NK-92 treated with Interleukin-12 subunit alpha and Interleukin-12 subunit beta, amount 100 ng/mL, for 24 hours (cell line): ENCODE measurements at regions not wholly inside any gene's neighbourhood (a gene's known extent, or its start where the extent isn't known, plus 50 kb on each side); places are given as distances from the start of the nearest gene placed in this dataset.
"Not testable (repeated sequence)": the region's sequence is repeated elsewhere in the genome, so short reads cannot be mapped to it uniquely, and the experiment has no call there.

Experiments
- DNase-seq: peaks from one replicate; lab custom pipeline; 2025; lab: John Stamatoyannopoulos, UW

DNA sequence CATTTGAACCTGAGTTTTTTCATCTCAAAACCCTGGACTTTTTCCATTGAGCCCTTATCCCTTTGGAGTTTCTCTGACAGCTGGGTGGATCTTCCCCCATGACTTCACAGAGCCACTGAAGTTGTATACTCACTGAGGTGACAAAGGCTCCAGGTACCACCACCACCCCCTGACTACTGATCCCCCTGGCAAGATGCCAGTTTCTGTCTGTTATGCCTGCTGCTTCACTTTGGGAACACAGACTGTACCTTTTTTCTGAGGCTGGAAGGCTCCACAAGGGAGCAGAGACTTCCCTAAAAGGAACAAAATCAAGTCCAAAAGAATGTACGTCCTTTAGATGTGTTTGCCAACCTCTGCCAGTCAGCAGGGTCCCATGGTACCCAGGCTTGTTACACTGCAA lies 160.3 kb upstream of the JADE1 start:
- no peak for DNase-seq

DNA sequence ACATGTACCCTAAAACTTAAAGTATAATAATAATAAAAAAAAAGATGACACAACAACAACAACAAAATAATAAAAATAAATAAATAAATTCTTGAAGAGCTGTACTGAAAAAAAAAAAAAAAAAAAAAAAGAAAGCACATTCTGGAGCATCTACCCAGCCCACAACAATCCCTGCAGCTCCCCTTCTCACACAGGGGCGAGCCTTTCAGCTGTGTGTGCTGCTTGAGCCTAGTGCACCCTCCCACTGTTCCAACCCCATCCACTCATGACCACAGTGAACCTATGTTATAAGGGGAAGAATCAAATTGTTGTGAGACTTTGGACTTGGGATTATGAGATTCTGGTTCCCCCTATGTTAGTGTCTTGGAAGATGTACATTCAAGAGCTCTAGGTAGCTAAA lies 161.5 kb upstream of the JADE1 start:
- DNase-seq, result no peak

DNA sequence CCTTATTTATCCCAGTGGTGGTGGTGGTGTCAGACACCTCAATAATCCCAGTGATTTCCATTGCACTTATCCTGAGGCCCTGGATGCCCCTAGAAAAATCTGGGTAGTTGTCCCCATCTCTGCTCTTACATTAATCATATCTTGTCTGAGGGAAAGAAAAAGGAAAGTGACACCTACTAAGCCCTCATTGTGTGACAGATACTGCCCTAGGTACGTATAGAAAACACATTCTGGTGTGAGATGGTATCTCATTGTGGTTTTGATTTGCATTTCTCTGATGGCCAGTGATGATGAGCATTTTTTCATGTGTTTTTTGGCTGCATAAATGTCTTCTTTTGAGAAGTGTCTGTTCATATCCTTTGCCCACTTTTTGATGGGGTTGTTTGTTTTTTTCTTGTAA lies 162.6 kb upstream of the JADE1 start:
- not testable (repeated sequence) for DNase-seq

DNA sequence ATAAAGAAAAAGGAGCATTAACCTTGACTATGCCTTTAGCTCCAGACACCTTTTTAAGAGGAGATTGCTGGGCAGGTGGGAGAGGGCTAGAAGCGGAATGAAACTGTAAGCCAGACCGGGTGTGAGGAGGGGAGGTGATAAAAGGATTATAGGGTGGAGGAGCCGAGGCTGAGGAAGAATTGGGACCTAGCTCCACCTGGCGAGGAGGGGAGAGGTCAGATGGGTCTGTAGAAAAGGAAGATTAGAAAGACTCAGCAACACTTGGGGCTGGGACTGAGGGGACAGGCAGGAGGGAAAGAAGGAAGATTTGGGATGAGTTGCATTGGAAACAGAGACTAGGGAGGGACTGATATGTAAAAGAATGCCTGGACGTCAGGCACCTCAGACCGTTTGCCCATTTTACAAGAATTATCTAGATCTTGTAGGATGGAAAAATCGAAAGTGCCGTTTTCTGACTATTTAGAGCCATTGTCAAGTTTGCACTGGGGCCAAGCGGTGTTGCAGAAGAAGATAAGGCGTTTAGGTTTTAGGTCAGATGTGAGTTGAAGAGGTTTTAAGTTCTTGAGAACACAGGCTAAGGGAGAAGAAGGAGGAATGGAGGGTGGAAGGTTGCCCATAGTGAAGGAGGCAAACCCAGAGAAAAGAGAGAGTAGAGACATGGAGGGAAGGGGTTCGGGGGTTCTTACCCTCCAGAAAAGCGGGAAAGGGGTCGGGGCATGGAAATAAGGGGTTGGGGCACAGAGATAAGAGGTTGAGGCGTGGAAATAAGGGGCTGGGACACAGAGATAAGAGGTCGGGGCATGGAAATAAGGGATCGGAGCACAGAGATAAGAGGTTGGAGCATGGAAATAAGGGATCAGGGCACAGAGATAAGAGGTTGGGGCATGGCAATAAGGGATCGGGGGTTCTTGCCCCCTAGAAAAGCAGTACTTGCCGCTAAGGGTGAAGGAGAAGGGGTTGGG lies 164.5 kb upstream of the JADE1 start:
- DNase-seq, result not testable (repeated sequence)

DNA sequence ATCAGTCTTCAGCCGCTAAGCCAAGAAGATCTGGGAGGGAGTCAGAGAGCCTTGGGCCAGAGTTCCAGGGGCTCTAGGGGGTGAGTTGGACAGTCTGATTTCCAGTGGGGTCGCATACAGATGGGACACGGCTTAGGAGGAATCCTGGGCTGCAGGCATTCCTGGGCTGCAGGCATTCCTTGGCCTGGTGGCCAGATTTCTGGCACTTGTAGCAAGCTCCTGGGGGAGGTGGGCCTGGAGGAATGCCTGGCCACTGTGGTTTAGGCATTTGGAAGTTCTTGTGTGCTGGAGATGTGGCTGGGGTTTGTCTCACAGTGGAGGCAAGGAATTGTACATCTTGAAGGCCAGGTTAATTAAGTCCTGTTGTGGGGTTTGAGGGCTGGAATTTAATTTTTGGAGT lies 165.4 kb upstream of the JADE1 start:
- not testable (repeated sequence) for DNase-seq

DNA sequence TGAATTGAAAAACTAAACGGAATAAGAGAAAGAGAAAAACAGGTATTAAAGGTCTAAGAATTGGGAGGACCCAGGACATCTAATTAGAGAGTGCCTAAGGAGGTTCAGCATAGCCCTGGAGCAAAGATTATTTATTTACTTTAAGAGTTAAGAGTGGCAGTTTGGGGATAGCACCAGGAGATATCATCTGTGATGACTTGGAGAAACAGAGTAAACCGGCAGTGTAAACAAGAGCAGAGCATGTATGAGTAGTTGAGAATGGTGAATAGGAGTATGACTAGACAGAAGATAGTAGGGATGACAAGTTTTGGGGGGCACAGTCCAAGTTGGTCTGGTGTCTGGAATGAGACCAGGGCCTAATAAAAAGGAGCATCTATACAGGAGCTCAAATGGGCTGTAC lies 167.9 kb upstream of the JADE1 start:
- not testable (repeated sequence) for DNase-seq

DNA sequence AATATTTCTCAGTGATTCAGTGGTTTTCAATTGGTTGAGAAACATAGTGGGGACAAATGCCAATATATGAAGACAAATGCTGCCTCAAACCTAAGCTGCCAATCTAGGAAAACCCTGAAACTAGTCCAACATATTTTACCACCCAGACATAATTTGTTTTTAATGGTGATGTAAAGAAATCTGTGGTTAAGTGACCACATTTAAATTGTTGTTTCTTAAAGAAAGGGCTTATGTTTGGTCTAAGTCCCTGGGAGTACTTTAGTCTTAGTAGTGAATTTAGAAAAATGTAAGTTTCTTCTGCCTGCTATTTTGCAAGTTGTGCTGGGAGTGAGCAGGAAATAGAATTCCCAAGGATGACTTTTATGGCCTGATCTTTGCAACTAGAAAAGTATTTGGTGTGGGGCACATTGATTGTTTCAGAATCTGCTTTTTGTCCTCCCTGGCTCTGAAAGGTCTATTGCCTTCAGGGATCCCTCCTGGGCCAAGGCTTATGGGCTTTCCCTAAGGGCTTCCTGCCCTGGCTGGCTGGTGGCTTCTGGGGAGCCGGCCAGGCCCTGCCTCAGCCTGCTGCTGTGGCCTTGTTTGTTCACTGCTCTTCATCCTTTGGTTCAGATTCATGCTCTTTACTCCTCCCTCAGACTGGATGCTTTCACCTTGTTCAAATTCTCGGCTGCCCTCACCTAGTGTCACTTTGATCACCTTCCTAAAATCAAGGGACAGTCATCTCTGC lies 169.8 kb upstream of the JADE1 start:
- no peak for DNase-seq

DNA sequence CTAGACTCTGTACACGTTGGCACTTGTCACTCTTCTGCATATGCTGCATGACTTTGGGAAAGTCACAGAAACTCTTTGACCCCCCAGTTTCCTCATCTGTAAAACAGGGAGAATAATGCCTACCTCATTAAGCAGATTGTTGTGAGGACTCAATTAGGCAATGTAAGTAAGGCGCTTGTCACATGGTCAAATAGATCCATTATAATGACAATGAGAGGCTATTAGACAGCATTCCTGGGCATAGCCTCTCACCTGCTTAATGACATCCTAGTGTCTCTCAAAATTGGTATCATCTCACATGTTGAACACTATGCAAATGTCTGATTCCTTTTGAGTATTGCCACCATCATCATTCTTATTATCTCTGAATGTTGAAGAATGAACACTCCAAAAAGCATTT lies 172.6 kb upstream of the JADE1 start:
- no peak for DNase-seq

DNA sequence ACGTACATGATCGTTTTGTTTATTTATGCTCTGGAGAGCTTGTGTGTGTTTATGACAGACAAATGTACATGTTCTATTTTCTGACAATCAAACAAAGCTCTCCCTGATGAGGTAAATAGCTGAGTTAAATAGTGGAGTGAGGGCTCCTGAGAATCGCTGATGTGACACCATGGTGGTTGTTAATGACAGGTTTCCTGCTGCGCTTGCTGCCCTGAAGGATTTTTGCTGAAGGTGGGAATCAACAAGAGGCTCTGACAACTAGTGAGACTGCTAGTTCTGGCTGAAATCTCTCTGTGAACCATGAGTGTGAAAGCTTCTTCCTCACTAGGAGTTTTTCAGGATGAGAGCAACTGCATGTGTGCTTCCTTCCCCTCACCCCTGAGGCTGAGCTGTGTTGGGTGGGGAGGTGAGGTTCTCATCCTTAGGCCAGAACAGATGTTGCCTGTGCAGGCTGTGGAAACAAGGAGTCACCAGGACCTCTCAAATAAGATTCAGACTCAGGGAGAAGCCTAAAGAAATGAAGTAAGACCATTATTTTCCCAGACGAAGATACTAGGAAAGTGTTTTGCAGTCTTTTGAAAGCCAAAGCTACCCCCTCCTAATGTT lies 173.4 kb upstream of the JADE1 start:
- no peak for DNase-seq

DNA sequence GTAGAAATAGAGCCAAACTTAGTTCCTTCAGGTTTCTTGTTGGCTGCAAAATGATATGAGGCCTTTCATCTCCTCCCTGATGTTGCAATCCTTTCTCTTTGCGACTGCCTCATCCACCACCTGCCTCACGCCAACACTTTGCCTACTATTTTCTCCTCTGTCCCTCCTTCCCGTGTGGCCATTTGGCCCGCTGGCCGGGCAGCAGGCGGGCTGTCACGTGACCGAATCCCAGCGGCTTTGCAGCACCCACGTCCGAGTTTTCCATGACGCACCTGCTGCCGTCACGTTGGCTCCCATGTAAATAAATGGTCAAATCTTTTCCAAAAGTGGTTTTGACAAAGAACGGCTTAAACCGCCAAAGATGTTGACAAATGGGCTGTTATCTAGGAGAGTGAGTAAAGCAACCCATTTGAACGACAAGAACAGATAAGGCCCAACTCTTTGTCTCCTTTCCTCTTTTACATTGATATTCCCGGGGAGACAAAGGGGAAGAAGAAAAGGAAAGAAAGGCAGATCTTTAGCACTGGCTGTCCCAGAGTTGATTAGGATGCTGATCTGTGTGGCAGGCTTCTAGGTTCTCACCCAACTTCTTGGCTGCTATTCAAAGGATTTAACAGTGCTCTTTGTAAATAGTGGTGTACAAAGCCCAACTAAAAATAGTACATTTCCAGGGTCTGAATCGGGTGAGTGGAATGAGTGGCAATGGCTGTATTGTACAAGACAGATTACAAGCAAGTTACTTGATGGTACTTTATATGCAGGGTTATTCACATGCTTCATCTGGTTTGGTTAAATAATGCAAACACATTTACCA lies 174.2 kb upstream of the JADE1 start:
- no peak for DNase-seq

DNA sequence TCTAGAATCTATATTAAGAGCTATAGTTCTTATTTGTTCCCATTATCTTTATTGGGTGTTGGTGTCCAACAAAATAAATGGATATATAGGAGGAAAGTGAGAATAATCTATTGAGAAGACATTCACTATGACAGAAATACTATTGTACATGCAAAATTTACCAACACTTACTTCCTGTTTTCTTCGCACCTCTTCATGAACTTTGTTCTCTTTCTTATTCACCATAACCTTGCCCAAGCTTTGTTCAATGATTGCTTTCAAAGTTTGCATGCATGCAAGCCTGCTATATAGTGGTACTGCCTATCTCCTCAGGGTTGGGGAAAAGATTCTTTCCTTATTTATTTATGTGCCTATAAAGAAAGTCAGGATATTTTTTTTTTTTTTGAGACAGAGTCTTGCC lies 176.4 kb upstream of the JADE1 start:
- no peak for DNase-seq

DNA sequence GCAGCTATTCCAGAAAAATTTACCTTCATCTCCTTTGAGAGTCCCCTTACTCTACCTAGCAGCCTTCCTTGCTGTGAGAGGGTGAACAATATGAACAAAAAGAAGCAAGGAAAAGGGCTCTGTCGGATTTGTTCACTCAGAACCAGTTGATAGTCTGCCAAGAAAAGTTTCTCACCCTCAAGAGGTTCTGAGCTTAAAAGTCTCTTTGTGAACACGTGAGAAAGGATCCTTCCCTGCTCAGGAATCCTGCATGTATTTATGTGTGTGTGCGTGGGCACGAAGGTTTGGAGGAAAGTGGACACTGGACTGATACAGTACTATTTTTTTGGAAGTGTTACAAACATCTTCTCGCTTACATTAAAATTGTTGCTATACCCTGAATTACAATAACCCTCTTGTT lies 178.6 kb upstream of the JADE1 start:
- DNase-seq, result no peak

DNA sequence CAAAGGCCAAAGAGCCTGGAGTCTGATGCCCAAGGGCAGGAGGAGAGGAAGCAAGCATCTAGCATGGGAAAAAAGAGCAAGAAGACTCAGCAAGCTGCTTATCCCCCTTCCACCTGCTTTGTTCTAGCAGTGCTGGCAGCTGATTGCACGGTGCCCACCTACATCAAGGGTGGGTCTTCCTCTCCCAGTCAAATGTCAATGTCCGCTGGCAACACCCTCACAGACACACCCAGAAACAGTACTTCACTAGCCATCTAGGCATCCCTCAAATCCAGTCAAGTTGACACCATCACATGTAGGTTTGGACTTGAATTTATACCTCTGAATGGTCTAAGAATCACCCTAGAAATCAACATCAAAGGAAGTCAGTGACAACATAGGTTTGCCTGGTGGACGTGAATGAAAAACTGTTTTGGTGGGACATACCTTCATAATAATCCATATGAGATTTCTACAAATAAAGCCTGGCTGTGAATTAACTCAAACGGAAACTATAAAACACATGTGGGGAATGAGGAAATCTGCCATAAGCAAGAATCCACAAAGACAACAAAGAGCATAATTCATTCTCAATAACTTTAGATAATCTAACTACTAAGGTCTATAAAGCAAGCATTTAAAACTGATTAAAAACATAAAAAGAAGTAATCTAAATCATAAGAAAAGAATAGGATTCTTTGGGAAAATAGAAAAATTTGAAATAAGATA lies 185.8 kb upstream of the JADE1 start:
- DNase-seq, result no peak

DNA sequence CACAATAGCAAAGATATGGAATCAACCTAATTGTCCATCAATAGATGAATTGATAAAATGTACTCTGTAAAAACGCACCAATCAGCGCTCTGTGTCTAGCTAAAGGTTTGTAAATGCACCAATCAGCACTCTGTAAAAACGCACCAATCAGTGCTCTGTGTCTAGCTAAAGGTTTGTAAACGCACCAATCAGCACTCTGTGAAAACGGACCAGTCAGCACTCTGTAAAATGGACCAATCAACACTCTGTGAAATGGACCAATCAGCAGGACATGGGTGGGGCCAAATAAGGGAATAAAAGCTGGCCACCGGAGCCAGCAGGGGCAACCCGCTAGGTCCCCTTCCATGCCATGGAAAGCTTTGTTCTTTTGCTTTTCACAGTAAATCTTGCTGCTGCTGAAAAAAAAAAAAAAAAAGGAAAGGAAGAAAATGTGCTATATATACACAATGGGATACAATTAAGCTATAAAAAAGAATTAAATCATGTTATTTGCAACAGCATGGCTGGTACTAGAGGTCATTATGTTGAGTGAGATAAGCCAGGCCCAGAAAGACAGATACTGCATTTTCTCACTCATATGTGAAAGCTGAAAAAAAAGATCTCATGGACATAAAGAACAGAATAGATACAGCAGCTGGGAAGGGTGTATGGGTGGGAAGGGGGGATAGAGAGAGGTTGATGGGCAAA lies 189.1 kb upstream of the JADE1 start:
- not testable (repeated sequence) for DNase-seq

DNA sequence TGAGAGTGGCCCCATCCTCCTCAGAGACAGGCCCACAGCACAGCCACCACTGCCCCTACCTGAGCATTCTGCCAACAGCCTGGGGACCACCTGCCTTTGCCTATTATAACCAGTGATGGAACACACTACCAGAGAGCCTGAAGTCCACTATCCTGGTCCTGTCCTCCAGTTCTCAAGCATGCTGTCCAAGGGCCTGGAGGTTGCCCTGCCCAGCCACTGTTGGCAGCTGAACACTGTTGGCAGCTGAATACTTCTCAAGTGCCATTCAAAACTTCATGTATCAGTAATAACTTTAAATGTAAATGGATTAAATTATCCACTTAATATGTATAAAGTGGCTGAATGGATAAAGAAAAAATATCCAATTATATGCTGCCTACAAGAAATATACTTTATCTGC lies 194.3 kb upstream of the JADE1 start:
- DNase-seq, result no peak

DNA sequence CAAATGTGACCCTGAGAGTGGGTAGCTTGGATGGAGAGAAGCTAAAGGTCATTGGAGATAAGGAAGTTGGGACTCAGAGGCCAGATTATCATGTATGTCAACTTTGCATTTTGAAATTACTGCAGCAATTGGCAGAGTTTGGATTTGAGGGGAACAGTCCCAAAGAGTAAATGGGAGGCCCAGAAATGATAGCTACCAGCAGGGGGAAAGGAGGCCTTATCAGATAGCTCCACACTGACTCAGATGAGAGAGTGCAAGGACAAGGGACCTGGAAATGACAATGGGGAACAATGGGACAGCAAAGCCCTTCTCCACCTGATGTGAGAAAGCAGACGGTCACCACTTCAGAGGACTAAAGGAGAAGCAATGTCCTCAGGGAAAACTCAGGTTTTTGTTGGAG lies 201.5 kb upstream of the JADE1 start:
- DNase-seq, result no peak

DNA sequence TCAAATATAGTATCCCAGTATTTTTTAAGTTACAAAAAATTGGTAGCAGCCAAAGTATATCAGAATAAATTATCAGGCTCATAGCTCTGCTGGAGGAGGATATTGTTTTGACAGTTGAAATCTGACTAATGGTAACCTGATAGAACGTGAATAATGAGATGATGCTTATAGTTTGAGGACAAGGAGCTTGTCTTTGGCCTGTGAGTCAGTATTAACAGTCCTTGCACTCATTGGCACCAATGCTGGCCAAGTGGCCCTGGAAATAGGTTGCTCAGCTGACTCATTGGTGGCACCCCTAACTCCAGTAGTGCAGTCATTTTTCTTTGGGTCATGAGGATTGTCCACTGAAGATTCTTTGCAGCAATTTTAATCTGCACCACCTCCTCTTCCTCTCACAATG lies 203.3 kb upstream of the JADE1 start:
- no peak for DNase-seq

DNA sequence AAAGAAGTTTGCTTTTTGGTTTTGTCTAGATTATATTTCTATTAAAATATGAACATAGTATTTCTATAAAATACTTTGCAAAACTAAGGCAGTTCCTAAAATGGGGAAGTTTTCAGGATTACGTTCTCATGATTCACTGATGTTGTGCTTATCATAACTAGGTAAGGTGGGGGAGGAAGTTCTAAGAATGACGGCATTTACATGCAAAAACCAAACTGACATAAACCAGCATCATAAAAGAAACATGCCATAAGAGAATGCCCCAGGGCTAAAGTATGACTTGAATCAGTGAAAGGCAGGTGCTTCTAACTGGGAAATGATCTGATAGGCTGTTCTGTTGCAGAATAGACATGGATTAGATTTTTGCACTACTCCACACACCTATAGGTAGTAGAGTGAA lies 204.7 kb upstream of the JADE1 start:
- DNase-seq, result no peak

DNA sequence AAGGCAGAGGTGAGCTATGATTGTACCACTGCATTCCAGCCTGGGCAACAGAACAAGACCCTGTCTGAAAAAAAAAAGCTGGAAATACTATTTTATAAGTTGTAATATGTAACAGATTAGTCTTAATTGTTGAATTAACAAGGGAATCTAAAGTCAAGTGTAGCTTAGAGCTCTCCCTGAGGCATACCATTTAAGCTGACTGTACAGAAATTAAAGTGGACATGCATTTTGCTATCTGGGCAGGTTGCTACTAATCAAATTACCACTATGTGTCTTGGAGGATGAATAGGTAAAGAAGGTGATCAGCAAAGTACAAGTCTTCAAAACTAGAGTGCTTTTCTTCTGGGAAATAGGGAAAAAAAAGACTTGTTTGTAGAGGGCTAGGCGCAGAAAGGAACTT lies 205.3 kb upstream of the JADE1 start:
- DNase-seq, result no peak

DNA sequence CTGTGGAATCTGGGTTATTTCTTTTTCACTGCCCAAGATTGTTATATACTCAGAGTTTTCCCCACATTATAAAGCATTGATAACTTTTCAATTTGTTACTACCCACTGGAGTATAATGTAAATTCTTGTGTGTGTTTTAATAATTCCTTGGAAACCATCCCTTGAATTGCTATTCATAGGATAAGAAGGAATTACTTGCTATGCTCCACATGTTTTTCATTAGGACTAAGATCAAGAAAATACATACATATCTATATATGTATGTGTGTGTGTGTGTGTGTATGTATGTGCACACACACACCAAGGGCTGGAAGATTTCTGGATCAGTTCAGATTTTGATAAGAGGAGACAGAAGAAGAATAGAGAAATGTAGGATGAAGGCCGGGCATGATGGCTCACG lies 206.4 kb upstream of the JADE1 start:
- no peak for DNase-seq
